ENCODE measurements at regions not wholly inside any gene's neighbourhood (a gene's known extent, or its start where the extent isn't known, plus 50 kb on each side); places are given as distances from the start of the nearest gene placed in this dataset.

DNA sequence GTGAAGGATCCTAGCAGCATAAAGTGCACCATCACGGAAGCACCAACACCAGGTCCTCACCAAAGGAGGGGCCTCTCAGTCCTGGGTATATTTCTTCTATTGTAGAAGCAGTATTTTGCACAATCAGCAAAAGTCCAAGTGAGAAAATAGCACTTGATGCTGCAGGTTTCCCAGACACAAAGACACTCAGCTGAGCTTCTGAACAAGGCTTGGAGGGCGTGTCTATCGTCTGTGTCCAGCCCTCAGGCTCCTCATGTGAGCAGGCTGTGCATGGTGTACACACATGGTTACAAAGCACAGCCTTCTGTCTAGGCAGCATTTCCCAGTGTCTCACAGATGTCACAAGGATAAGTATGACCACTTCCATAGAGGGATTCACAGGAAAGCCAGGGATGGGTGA is 98.3 kb upstream of the SPATA12 start:
- Histone ChIP-seq H3K36me3 (no peaks in the 10 kb centered on the region), H3K4me1 (ENCODE audit: insufficient read depth) (peaks cover 2% of the 10 kb centered on the region), H3K4me3 (no peak overlapping the region), H3K27me3 (no peaks in the 10 kb centered on the region), H3K27ac (no peak overlapping the region), H3K9me3 (no peaks in the 10 kb centered on the region)
- TF ChIP-seq, protein P1, sequence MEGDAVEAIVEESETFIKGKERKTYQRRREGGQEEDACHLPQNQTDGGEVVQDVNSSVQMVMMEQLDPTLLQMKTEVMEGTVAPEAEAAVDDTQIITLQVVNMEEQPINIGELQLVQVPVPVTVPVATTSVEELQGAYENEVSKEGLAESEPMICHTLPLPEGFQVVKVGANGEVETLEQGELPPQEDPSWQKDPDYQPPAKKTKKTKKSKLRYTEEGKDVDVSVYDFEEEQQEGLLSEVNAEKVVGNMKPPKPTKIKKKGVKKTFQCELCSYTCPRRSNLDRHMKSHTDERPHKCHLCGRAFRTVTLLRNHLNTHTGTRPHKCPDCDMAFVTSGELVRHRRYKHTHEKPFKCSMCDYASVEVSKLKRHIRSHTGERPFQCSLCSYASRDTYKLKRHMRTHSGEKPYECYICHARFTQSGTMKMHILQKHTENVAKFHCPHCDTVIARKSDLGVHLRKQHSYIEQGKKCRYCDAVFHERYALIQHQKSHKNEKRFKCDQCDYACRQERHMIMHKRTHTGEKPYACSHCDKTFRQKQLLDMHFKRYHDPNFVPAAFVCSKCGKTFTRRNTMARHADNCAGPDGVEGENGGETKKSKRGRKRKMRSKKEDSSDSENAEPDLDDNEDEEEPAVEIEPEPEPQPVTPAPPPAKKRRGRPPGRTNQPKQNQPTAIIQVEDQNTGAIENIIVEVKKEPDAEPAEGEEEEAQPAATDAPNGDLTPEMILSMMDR (IDR thresholded peaks at IDR 0.05): no peak
- TF ChIP-seq EP300 (IDR thresholded peaks at IDR 0.05) (no peak), POLR2A (IDR thresholded peaks at IDR 0.05) (no peak)
- WGBS, 3 donors: 63 to 76% (median 74%) methylated on average over 3 of the region's 3 CpGs
- DNase-seq: no peak
- intact Hi-C loops (cut with DNase I): no loop called here

DNA sequence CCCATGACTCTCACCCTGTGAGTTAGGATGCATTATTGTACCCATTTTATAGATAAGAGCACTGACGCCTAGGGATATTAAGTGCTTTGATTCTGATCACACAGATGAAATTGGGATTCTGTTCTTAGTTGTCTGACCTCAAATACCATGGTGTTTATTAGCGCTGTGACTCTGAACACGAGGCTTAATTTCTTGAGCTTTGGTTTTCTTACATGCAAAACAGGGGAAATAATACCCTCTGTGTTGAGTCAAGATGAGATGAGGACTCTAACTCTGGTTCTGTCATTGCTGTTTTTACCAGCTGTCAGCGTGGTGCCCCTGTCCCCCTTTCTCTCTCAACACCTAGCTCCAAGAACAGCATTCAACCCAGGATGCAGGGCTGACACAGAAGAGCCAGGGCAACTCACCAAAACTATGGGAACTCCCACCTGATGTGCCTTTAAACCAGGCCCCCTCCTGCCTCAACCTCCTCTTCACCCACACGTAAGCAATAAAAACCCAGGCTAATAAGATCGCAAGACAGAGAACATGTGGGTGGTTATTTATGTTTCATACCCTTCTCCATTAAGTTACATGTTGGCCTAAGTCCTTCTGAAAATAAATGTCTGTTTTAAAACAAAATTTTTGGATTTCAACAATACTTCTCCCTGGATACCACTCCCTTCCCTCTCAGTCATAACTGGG is 100.1 kb upstream of the SPATA12 start:
- no peaks in the 10 kb centered on the region for H3K27me3 ChIP-seq
- H3K9me3 ChIP-seq: no peaks in the 10 kb centered on the region
- WGBS, 3 donors: 57 to 60% (median 58%) methylated on average over 6 of the region's 6 CpGs
- no peaks in the 10 kb centered on the region for H3K36me3 ChIP-seq
- intact Hi-C loops (cut with DNase I): no loop called here
- H3K27ac ChIP-seq: no peak overlapping the region
- no peak for TF ChIP-seq EP300 (IDR thresholded peaks at IDR 0.05)
- TF ChIP-seq, protein P1 (IDR thresholded peaks at IDR 0.05): no peak
- TF ChIP-seq POLR2A (IDR thresholded peaks at IDR 0.05): no peak
- H3K4me1 ChIP-seq (ENCODE audit: insufficient read depth): peaks cover 2% of the 10 kb centered on the region
- no peak for DNase-seq
- H3K4me3 ChIP-seq: no peak overlapping the region

- H3K27ac ChIP-seq: no peak overlapping the region
- no peaks in the 10 kb centered on the region for H3K27me3 ChIP-seq
- no peak overlapping the region for H3K4me3 ChIP-seq
- DNase-seq: no peak
- WGBS, 3 donors: 94 to 100% (median 94%) methylated on average over 2 of the region's 2 CpGs
- intact Hi-C loops (cut with DNase I): no loop called here
- H3K9me3 ChIP-seq: no peaks in the 10 kb centered on the region
- peaks cover 2% of the 10 kb centered on the region for H3K4me1 ChIP-seq (ENCODE audit: insufficient read depth)
- H3K36me3 ChIP-seq: no peaks in the 10 kb centered on the region
- TF ChIP-seq EP300 (IDR thresholded peaks at IDR 0.05): no peak
- TF ChIP-seq, protein P1 (IDR thresholded peaks at IDR 0.05): no peak
Measured at GRCh38 chr3:56958879-56959278, 101.6 kb upstream of the SPATA12 start.

GRCh38 chr3:56957522-56957921 is 102.9 kb upstream of the SPATA12 start:
- Histone ChIP-seq H3K27ac (no peak overlapping the region), H3K4me1 (ENCODE audit: insufficient read depth) (peaks cover 2% of the 10 kb centered on the region), H3K9me3 (no peaks in the 10 kb centered on the region), H3K27me3 (no peaks in the 10 kb centered on the region), H3K4me3 (no peak overlapping the region), H3K36me3 (no peaks in the 10 kb centered on the region)
- TF ChIP-seq, protein P1 (IDR thresholded peaks at IDR 0.05): no peak
- TF ChIP-seq EP300 (IDR thresholded peaks at IDR 0.05): no peak
- no peak for TF ChIP-seq POLR2A (IDR thresholded peaks at IDR 0.05)
- no peak for DNase-seq
- intact Hi-C loops (cut with DNase I): no loop called here
- 93 to 94% (median 93%) methylated on average over 2 of the region's 2 CpGs for WGBS, 3 donors
